Effector CD8-positive, alpha-beta T cell (primary cell): ENCODE measurements at regions not wholly inside any gene's neighbourhood (a gene's known extent, or its start where the extent isn't known, plus 50 kb on each side); places are given as distances from the start of the nearest gene placed in this dataset.
"Not testable (repeated sequence)": the region's sequence is repeated elsewhere in the genome, so short reads cannot be mapped to it uniquely, and the experiment has no call there.

Experiments
- DNase-seq: peaks from one replicate; lab custom pipeline; 2025; lab: John Stamatoyannopoulos, UW

- DNase-seq: no peak
These were observed 92.6 kb downstream of the KIF26A start for GRCh38 chr14:104230946-104231345.

DNA sequence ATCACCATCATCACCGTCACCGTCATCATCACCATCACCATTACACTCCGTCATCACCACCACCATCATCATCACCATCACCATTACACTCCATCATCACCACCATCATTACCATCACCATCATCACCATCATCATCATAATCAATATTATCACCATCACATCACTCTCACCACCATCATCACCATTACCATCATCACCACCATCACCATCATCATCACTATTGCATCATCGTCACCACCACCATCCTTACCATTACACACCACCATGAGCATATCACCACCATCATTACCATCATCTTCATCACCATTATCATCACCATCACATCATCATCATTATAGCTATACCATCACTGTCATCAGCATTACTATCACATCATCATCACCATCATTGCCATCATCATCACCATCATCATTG is 93.7 kb downstream of the KIF26A start:
- no peak for DNase-seq

DNA sequence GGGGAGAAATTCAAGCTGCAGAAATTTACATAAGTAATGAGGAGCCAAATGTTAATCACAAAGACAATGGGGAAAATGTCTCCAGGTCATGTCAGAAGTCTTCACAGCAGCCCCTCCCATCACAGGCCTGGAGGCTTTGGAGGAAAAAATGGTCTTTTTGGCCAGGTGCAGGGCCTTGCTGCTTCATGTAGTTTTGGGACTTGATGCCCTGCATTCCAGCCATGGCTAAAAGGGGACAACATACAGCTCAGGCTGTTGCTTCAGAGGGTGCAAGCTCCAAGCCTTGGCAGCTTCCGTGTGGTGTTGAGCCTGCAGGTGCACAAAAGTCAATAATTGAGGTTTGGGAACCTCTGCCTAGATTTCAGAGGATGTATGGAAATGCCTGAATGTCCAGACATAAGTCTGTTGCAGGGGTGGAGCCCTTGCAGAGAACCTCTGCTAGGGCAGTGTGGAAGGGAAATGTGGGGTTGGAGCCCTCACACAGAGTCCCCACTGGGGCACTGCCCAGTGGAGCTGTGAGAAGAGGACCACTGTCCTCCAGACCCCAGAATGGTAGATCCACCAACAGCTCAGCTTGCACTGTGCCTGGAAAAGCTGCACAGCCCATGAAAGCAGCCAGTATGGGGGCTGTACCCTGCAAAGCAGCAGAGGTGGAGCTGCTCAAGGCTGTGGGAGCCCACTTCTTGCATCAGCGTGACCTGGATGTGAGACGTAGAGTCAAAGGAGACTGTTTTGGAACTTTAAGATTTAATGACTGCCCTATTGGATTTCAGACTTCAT is 95.8 kb downstream of the KIF26A start:
- not testable (repeated sequence) for DNase-seq

DNA sequence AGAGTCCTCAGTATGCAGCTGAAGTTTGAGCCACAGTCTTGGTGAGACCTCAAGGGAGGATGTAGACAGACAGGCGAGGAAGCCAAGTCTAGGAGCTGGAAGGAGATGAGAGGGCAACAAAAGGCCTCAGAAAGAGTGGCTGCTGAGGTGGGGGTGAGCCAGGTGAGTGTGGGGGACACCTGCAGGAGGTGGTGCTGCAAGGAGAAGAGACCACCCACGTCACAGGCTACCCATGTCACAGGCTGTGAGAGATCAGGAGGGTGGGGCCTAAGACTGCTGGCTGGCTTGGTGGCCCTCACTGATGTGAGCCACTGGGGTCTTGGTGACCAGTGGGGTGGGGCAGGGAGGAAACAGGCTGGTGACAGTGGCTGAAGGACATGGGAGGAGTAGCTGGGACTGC is 97.3 kb downstream of the KIF26A start:
- DNase-seq: no peak

- no peak for DNase-seq
These were observed 99.5 kb downstream of the KIF26A start for GRCh38 chr14:104237651-104238423.

DNA sequence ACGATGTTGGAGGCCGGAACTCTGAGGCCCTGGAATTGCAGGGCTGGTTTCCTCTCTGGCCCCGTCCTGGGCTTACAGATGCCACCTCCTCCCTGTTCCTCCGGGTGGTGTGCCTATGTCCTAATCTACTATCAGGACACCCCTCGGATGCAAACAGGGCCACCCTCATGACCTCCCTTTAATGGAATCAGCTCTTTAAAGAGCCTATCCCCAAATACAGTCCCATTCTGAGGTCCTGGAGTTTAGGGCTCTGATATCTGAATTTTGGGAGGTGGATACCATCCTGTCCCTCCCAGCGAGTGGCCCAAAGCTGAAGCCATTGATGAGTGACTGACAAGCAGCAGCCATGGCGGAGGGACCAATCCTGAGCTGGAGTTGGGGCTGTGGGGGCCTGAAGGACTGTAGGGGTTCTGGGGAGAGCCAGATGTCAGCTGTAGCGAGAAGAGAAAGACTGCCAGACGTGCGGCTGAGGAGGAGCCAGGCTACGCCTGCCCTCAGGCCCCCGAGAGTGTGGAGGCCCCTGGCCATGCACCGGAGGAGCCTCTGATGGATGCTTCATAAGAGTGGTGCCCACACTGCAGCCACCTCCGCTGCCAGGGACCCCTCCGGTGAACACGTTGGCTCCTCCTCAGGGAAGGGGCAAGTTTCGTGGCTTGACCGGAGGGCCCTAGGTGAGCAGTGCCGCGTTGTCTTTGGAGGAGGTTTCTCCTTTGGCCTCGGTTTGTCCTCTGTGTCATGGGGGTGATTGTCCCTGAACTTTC is 100.2 kb downstream of the KIF26A start:
- no peak for DNase-seq

GRCh38 chr14:104239185-104239775 is 100.9 kb downstream of the KIF26A start:
- no peak for DNase-seq

DNA sequence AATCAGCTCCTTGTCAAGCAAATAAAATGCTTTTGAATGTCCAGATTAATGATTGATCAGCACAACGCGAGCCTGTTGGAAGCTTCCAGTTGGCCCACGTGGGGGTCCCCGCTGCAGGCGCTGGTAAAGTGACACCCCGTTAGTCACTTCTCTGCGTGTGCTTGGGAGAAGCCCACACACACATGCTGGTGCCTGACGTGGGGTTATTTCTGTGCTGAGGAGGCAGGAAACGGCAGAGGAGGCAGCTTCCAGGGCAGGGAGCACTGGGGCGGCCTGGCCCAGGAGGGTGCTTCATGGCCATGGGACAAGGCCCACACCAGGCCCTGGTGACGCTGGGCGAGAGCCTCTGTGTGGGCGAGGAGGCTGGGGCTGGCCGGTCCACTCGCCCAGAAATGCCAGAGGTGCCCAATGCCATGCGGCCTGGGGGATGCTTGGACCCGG is 101.5 kb downstream of the KIF26A start:
- no peak for DNase-seq

- DNase-seq: no peak
These were observed 102.2 kb downstream of the KIF26A start for GRCh38 chr14:104240434-104241157.

GRCh38 chr14:104243200-104243599 is 104.8 kb downstream of the KIF26A start:
- DNase-seq: no peak

DNA sequence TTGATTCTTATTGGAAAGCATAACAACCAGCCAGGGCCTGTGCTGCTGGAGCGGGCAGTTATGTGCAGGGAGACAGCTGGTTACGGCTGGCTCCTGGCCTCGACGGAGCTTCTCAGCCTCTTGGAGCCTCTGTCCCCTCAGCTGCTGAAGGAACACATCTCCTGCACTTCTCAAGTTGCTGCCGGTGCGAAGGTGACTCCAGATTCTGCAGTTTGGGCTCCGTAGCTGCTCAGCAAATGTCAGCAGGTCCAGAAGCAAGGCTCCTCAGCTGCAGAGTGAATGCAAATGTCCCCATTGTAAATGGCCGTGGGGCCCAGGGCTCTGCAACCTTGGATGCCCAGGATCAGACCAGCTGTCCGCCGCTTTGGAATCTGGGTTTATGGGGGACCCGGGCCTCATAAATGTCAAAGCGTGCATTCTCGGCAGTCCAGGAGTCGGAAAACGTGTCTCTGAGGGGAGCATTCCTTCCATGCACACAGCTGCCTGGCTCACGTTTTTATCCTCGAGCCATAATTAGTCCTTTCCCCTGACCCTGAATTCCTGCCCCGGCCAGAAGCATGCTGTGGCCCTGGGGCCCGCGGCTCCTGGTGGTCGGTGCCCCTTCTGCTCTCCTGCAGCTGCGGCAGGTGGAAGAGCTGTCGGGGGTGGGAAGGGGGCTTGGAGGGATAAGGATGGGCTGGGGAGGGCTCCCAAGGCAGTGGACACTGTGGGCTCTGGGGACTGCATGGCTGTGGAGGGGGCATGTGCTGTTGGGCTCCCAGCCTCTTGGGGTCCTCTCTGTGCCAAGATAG is 106.0 kb downstream of the KIF26A start:
- DNase-seq: no peak

GRCh38 chr14:104245075-104245474 is 106.7 kb downstream of the KIF26A start:
- no peak for DNase-seq

DNA sequence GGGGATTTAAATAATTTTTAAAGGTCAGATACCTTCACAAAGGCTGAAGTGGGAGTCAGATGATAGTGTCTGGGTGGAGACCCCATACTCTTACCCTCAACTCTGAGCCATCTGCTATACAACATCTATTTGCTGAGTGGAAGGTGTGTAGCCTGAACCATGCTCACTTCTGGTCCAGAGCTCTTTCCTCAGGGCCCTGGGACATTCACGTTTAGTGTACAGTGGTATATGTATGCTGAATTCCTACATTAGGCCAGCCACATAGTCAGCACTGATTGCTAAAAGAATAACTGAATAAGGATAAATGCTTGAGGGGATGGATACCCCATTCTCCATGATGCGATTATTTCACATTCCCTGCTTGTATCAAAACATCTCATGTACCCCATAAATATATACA is 107.3 kb downstream of the KIF26A start:
- DNase-seq: no peak

DNA sequence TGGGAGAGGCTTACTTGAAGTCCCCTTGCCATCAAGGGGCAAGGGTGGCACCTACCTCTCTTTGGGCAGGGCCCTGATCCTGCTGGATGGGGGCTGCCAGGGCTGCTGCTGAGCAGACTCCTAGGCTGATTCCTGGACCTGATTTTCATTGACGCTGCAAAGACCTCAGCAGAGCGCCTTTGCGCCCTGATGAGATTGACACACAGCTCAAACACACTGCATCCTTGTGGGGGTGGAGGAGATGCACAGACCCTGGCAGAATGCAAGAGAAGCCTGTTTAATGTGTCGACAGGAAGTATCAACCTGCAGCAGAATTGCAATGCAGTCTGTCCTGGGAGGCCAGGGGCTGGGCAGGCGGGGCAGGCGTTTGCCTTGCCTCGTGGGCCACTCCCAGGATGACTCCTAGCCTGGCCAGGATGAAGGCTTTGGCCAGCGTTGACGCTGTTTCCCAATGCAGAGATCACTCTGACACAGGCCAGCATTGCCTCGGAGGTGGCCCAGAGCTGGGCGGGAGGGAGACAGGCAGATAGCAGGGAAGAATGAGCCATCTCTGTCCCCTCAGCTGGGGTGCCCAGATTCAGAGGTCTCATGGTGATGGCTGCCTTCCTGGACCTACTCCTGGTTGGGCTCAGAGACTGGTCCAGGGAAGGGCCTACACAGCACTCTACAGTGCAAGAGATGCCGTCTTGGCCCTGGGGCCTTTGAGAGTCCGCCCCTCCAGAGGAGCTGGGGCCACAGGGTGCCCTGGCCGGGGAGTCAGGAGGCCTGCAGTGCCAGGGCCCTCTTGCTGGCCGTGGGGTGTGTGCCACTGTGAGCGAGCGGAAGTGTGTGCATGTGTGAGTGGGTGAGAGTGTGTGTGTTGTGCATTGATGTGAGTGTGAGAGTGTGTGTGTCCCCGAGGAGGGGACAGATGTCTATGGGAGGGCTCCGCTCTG is 108.3 kb downstream of the KIF26A start:
- DNase-seq: no peak

DNA sequence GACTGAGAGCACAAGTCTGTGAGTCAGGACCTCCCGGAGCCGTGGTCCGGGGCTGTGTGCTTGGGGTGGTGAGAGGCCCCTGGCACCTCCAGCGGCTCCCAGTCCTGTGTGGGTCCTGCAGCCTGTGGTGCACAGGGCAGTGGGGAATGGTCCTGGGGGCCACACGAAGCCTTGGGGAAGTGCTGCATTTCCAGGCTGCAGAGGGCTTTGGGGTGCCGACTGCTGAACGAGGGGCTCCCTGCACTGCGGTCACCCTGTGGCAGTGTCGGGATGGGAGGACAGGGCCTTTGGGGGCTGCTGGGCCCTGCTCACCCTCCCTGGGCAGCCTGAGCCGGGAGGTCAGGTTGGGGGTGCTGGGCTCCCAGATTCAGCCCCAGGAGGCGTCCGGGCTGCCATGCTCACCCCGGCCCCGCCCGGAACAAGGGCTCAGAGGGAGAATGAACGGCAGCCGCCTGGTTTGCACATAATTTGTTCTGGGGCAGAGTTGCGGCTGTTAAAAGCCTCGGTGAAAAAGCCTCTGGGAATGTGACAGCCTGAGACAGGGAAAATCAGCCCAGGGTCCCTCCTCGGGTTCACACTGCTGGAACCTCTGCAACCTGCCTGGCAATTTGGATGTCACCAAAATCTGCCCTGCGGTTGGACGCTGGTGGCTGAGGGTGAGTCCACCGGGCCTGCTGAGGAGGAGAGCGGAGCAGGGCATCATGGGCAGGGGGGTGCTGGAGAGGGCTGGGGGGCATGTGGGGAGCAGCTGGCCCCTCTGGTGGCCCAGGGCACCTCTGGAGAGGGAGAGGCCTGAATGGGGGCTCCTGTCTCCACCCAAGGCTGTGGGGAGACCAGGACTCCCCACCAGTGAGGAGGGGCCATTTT is 109.2 kb downstream of the KIF26A start:
- no peak for DNase-seq

DNA sequence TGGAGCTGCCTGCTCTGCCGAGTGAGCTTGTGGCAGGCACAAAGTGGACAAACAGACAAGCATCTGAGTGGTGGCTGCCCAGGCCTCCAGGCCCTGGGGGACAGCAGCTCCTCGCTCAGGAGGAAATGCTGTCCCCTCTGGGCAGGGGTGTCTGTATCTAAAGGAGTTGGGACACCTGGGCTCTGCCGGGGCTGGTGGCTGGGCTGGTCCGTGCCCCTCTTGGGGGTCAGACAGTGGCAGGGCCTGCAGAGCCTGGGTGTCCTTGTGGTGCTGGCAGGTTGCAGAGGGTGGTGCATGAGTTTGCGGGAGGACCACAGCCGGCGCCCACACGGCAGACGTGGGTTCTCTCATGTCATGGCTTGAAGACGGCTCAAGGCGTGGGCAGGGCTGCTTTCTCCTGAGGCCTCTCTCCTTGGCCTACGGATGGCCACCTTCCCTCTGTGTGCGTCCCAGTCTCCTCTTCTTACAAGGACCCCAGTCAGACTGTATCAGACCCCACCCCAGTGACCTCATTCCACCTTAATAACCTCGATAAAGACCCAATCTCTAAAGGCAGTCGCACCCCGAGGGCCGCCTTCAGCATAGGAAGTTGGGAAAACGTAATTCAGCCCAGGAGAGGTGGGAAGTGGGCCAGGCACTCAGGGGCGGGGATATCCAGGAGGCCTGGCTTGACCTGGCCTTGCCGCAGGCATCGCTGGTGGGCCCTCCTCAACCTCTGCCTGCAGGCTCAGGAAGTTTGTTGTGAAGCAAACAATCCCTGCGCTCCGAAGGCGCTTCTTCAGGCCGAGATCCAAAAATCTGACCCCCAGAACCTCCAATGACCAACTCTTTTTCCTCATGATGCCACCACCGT is 110.0 kb downstream of the KIF26A start:
- no peak for DNase-seq

DNA sequence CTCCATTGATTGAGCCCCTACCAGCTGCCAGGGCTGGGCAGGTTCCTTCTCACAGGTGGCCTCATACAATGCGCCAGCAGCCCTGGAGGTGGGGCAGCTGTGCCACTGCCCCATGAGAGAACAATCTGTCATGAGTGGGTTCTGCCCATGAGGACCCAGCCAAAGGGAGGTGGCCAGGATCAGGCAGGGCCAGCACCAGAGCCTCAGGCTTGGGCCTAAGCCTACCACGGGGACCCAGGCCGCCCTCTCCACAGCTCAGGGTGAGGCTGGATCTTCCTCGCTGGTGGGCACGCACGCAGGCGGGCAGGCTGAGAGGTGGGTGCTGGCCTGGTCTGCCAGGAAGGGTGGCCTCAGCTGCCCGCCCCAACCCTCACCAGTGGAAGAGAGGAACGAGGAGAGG is 110.7 kb downstream of the KIF26A start:
- no peak for DNase-seq

GRCh38 chr14:104249706-104250105 is 111.3 kb downstream of the KIF26A start:
- no peak for DNase-seq
